ENCODE measurements at regions not wholly inside any gene's neighbourhood (a gene's known extent, or its start where the extent isn't known, plus 50 kb on each side); places are given as distances from the start of the nearest gene placed in this dataset.

DNA sequence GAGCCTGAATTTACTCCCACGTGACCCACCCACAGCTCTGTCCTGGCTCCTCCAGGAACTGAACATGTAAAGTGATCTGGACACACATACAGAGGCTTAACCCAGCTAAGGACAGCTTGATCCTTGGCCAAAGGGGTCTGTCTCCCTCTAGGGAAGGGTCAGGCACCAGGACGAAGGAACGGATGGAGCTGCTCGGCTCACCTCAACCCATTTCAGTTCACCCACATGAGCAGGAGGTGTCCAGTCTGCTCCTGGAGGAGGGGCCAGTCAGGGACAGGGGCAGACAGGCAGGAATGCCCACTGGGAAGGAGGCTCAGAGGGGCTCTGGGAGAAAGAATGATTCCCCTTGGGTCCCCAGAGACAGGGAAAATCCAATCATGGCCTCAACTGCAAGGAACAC is 567.2 kb downstream of the PTPRU start:
- no peak for TF ChIP-seq NBN (conservative IDR thresholded peaks at IDR 0.05)
- no peak for TF ChIP-seq BRCA1 (CRISPR knock-in tag; IDR thresholded peaks at IDR 0.05)
- no peak for TF ChIP-seq GPBP1L1 (CRISPR knock-in tag; IDR thresholded peaks at IDR 0.05)
- no peak for TF ChIP-seq EZH2 (conservative IDR thresholded peaks at IDR 0.05; ENCODE audit: low read depth, low read length)
- TF ChIP-seq ZBTB21 (CRISPR knock-in tag; IDR thresholded peaks at IDR 0.05) = no peak
- no peak for TF ChIP-seq SIN3B (IDR thresholded peaks at IDR 0.05; ENCODE audit: low read length)
- TF ChIP-seq CSRNP1 (CRISPR knock-in tag; IDR thresholded peaks at IDR 0.05) = no peak
- TF ChIP-seq, protein P1, sequence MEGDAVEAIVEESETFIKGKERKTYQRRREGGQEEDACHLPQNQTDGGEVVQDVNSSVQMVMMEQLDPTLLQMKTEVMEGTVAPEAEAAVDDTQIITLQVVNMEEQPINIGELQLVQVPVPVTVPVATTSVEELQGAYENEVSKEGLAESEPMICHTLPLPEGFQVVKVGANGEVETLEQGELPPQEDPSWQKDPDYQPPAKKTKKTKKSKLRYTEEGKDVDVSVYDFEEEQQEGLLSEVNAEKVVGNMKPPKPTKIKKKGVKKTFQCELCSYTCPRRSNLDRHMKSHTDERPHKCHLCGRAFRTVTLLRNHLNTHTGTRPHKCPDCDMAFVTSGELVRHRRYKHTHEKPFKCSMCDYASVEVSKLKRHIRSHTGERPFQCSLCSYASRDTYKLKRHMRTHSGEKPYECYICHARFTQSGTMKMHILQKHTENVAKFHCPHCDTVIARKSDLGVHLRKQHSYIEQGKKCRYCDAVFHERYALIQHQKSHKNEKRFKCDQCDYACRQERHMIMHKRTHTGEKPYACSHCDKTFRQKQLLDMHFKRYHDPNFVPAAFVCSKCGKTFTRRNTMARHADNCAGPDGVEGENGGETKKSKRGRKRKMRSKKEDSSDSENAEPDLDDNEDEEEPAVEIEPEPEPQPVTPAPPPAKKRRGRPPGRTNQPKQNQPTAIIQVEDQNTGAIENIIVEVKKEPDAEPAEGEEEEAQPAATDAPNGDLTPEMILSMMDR (CRISPR knock-in tag; IDR thresholded peaks at IDR 0.05) = no peak
